ENCODE measurements at regions not wholly inside any gene's neighbourhood (a gene's known extent, or its start where the extent isn't known, plus 50 kb on each side); places are given as distances from the start of the nearest gene placed in this dataset.

DNA sequence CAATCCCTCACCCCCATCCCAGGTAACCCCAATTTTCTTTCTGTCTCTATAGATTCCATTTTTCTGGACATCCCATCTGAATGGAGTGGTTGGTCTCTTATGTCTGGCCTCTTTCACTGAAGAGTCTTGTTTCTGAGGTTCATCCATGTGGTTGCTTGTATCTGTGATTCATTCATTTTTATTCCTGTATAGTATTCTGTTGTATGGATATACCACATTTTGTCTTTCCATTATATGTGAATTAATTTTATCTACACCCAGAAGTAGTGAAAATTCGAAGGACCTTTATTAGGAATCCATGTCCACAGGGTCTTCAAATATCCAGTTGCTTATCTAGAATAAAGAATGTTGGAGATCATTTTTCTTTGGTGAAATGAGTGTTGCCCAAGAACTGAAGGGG is 207.6 kb upstream of the MSX2 start:
- TF ChIP-seq, protein P1, sequence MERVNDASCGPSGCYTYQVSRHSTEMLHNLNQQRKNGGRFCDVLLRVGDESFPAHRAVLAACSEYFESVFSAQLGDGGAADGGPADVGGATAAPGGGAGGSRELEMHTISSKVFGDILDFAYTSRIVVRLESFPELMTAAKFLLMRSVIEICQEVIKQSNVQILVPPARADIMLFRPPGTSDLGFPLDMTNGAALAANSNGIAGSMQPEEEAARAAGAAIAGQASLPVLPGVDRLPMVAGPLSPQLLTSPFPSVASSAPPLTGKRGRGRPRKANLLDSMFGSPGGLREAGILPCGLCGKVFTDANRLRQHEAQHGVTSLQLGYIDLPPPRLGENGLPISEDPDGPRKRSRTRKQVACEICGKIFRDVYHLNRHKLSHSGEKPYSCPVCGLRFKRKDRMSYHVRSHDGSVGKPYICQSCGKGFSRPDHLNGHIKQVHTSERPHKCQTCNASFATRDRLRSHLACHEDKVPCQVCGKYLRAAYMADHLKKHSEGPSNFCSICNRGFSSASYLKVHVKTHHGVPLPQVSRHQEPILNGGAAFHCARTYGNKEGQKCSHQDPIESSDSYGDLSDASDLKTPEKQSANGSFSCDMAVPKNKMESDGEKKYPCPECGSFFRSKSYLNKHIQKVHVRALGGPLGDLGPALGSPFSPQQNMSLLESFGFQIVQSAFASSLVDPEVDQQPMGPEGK (CRISPR knock-in tag; IDR thresholded peaks at IDR 0.05; ENCODE audit: borderline replicate concordance) = no peak
- no peak for TF ChIP-seq POU6F1 (CRISPR knock-in tag; IDR thresholded peaks at IDR 0.05; ENCODE audit: borderline replicate concordance, low read depth)
- peak; percentile 88 for TF ChIP-seq ZNF8 (CRISPR knock-in tag; IDR thresholded peaks at IDR 0.05)
- ATAC-seq = no peak

- ATAC-seq = no peak
- TF ChIP-seq ZNF8 (CRISPR knock-in tag; IDR thresholded peaks at IDR 0.05) = no peak
- no peak for TF ChIP-seq PPARA (CRISPR knock-in tag; IDR thresholded peaks at IDR 0.05; ENCODE audit: borderline replicate concordance)
- TF ChIP-seq ZNF565 (CRISPR knock-in tag; conservative IDR thresholded peaks at IDR 0.05; ENCODE audit: low read depth) = no peak
- no peak for TF ChIP-seq ARNTL (CRISPR knock-in tag; IDR thresholded peaks at IDR 0.05; ENCODE audit: borderline replicate concordance, low read depth)
- no peak for TF ChIP-seq TSHZ2 (CRISPR knock-in tag; IDR thresholded peaks at IDR 0.05)
- TF ChIP-seq CSDC2 (CRISPR knock-in tag; IDR thresholded peaks at IDR 0.05) = no peak
- TF ChIP-seq SNAI2 (CRISPR knock-in tag; IDR thresholded peaks at IDR 0.05) = no peak
- TF ChIP-seq OSR1 (CRISPR knock-in tag; IDR thresholded peaks at IDR 0.05) = no peak
These were observed 205.9 kb upstream of the MSX2 start for GRCh38 chr5:174518512-174518911.

DNA sequence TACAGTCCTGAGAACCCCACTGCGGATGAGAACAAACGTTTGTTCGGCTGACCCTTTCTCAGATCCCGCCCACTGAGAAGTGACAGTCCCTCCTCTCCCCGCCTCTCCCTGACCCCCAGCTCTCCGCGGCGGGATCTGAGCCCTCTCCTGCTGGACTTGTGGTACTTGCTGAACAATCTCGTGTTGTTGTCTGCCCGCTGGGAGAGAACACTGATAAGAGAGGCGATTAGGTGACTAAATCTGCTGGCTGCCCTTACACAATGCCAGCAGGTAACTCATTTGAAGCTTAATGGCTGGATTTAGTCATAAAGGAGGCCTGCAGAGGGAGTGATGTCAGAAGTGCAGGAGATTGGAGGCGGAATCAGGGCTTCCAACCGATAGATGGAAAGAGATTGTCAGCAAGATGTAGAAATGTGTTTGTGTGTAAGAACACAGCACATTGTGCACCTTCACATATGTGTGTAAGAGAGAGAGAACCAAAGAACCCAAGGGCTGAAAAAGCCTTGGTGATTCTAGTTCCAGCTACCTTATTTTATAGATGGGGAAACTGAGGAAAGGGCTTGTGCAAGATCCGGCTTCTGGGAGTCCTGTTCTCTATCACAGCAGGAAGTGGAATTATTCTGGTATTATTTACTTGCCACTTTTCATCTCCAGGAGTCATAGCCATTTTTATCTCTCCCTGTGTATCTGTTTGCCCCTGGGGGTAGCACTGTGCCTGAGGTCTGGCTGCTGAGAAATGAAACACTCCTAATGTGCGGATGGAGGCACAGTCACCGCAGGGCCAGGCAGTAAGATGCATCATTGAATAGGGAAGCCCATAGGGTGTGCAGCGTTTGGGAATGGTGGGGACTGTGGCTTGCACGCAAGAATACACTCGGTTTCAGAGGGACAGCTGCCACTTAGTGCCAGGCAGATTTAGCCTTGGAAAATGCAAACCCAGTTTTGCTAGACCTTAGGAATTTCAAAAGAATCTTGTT is 203.7 kb upstream of the MSX2 start:
- no peak for TF ChIP-seq GLIS3 (CRISPR knock-in tag; IDR thresholded peaks at IDR 0.05)
- TF ChIP-seq CSRNP3 (CRISPR knock-in tag; IDR thresholded peaks at IDR 0.05) = no peak
- no peak for TF ChIP-seq CREB5 (CRISPR knock-in tag; IDR thresholded peaks at IDR 0.05; ENCODE audit: low read depth)
- TF ChIP-seq POU6F1 (CRISPR knock-in tag; IDR thresholded peaks at IDR 0.05; ENCODE audit: borderline replicate concordance, low read depth) = no peak
- no peak for TF ChIP-seq ESRRG (CRISPR knock-in tag; IDR thresholded peaks at IDR 0.05)
- TF ChIP-seq, protein P1 (CRISPR knock-in tag; IDR thresholded peaks at IDR 0.05; ENCODE audit: borderline replicate concordance) = no peak
- TF ChIP-seq ISL1 (CRISPR knock-in tag; IDR thresholded peaks at IDR 0.05) = no peak
- no peak for TF ChIP-seq RARB (CRISPR knock-in tag; IDR thresholded peaks at IDR 0.05)
- no peak for TF ChIP-seq OSR1 (CRISPR knock-in tag; IDR thresholded peaks at IDR 0.05)
- no peak for TF ChIP-seq PPARA (CRISPR knock-in tag; IDR thresholded peaks at IDR 0.05; ENCODE audit: borderline replicate concordance)
- TF ChIP-seq TSHZ2 (CRISPR knock-in tag; IDR thresholded peaks at IDR 0.05) = no peak
- TF ChIP-seq CSDC2 (CRISPR knock-in tag; IDR thresholded peaks at IDR 0.05) = no peak
- TF ChIP-seq ARNTL (CRISPR knock-in tag; IDR thresholded peaks at IDR 0.05; ENCODE audit: borderline replicate concordance, low read depth) = no peak
- TF ChIP-seq ZNF565 (CRISPR knock-in tag; conservative IDR thresholded peaks at IDR 0.05; ENCODE audit: low read depth) = no peak
- TF ChIP-seq ZNF8 (CRISPR knock-in tag; IDR thresholded peaks at IDR 0.05) = no peak
- TF ChIP-seq TOX (CRISPR knock-in tag; IDR thresholded peaks at IDR 0.05; ENCODE audit: borderline replicate concordance) = no peak
- no peak for TF ChIP-seq ZNF70 (CRISPR knock-in tag; IDR thresholded peaks at IDR 0.05)
- no peak for TF ChIP-seq ZFP3 (CRISPR knock-in tag; IDR thresholded peaks at IDR 0.05)
- ATAC-seq = no peak

Data from SK-N-SH treated with all-trans-retinoic acid at 6 μM for 48 hours (cell line).